ENCODE measurements at regions not wholly inside any gene's neighbourhood (a gene's known extent, or its start where the extent isn't known, plus 50 kb on each side); places are given as distances from the start of the nearest gene placed in this dataset.
"Not testable (repeated sequence)": the region's sequence is repeated elsewhere in the genome, so short reads cannot be mapped to it uniquely, and the experiment has no call there.

DNA sequence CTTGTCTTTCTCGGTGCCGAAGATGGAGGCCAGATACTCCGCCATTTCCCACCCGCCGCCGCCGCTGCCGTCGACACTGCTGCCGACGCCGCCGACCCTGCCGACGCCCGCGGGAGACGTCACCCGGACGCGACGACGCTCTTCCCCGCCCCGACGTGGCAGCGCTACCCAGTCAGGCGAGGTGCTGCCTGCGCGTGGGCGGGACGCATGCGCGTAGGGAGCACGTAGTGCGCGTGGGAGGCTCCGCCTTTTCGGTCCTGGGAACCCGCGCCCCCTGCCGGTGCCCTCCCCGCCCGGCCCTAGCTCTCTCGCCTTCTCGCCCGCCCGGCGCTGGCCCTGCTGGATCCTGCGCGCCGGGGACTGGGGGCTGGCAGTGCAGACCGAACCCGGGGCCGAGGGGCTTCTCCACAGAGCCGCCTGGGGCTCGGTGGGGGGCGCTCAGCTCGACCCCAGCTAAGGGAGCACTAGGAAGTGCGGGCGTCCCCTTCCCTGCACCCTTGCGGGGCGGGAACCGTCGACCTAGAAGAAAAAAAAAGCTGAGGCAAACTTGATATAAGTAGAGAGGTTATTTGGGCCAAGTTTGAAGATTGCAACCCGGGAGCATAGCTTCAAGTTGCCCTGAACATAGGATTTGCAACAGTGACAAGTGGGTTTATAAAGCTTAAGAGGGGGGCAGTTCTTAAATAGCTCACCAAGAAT, 4022.1 kb upstream of the TPTE start:
- DNase-seq (ENCODE audit: extremely low spot score in 2 of 2): not testable (repeated sequence)

DNA sequence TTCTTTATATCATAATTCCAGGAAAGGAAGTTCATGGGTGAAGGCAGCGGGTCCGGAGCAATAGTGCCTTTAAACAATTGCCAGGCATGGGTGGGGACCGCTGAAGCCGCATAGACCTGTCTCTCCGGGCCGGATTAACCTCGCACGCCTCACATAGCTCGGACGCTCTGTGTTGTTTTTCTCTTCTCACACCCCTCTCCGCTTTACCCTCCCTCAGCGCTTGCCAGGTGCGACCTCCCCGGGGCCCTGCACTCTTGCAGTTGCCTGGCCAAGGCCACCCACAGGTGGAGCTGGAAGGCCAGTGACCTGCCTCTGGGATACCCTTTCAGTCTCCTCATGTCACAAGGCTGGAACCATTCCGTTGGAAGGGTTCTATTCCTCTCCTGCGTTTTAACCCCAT, 4021.5 kb upstream of the TPTE start:
- H3K4me1 ChIP-seq; H3K27ac ChIP-seq; H3K36me3 ChIP-seq; H3K4me3 ChIP-seq; intact Hi-C loops (cut with DNase I); H3K9me3 ChIP-seq; DNase-seq (ENCODE audit: extremely low spot score in 2 of 2); H3K27me3 ChIP-seq: not testable (repeated sequence)

More for the DNA sequence above, 4022.1 kb upstream of the TPTE start:
- H3K9me3 ChIP-seq; H3K27me3 ChIP-seq; H3K36me3 ChIP-seq; H3K4me1 ChIP-seq; H3K27ac ChIP-seq; intact Hi-C loops (cut with DNase I): not testable (repeated sequence)
- H3K4me3 ChIP-seq: peak overlapping the region in 1 of 2 donors; percentile 42

DNA sequence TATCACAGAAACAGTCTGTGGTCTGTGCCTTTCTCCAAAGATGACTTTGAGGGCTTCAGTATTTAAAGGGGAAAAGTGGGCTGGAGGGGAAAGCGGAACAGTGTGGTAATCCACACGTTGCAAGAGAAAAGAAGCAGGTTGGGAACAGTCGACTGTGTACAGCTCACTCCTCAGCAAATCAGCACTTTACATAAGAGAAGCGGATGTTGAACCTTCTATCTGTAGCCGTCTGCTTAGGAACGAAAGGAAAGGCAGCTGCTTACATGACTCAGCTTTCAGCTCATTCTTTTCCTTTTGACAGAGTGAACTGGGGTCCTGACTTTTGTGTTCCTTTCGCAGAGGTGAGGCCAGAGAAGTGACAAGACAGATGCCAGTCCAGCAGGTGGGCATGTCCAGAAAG, 4020.7 kb upstream of the TPTE start:
- H3K36me3 ChIP-seq; H3K9me3 ChIP-seq; H3K4me3 ChIP-seq; H3K27ac ChIP-seq; intact Hi-C loops (cut with DNase I); DNase-seq (ENCODE audit: extremely low spot score in 2 of 2); H3K27me3 ChIP-seq; H3K4me1 ChIP-seq: not testable (repeated sequence)

DNA sequence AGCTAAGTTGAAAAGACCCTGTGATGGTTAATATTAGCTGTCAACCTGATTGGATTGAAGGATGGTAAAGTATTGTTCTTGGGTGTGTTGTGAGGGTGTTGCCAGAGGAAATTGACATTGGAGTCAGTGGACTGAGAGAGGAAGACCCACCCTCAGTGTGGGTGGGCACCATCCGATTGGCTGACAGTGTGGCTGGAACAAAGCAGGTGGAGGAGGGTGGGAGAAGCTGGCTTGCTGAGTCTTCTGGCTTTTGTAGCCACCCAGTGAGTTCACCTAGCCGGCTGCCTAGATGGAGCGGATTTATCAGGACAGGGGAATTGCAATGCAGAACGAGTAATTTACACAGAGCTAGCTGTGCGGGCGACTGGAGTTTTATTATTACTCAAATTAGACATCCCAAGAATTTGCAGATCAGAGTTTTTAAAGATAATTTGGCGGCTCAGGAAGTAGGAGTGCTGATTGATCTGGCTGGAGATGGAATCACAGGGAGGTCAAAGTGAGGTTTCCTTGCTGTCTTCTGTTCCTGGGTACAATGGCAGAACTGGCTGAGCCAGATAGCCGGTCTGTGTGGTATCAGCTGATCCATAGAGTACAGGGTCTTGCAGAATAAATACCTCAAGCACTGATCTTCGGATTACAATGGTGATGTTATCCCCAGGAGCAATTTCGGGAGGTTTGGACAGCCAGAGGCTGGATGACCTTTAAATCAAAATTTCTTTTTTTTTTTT, 4015.1 kb upstream of the TPTE start:
- H3K4me3 ChIP-seq; H3K9me3 ChIP-seq; H3K27me3 ChIP-seq; H3K4me1 ChIP-seq; H3K27ac ChIP-seq; intact Hi-C loops (cut with DNase I); H3K36me3 ChIP-seq; DNase-seq (ENCODE audit: extremely low spot score in 2 of 2): not testable (repeated sequence)

GRCh38 chr21:6507632-6508031, 4013.8 kb upstream of the TPTE start:
- H3K4me3 ChIP-seq; DNase-seq (ENCODE audit: extremely low spot score in 2 of 2); H3K4me1 ChIP-seq; H3K27me3 ChIP-seq; H3K36me3 ChIP-seq; H3K9me3 ChIP-seq; H3K27ac ChIP-seq; intact Hi-C loops (cut with DNase I): not testable (repeated sequence)

- DNase-seq (ENCODE audit: extremely low spot score in 2 of 2); H3K36me3 ChIP-seq; H3K9me3 ChIP-seq; H3K27me3 ChIP-seq; H3K4me3 ChIP-seq; H3K4me1 ChIP-seq; intact Hi-C loops (cut with DNase I); H3K27ac ChIP-seq: not testable (repeated sequence)
These were observed 3999.6 kb upstream of the TPTE start for GRCh38 chr21:6521777-6522176.

- H3K4me3 ChIP-seq; H3K27ac ChIP-seq; DNase-seq (ENCODE audit: extremely low spot score in 2 of 2); H3K36me3 ChIP-seq; H3K27me3 ChIP-seq; H3K9me3 ChIP-seq; H3K4me1 ChIP-seq; intact Hi-C loops (cut with DNase I): not testable (repeated sequence)
These were observed 3995.2 kb upstream of the TPTE start for GRCh38 chr21:6526213-6526612.

GRCh38 chr21:6530655-6531054, 3990.7 kb upstream of the TPTE start:
- H3K9me3 ChIP-seq; intact Hi-C loops (cut with DNase I); H3K27ac ChIP-seq; H3K36me3 ChIP-seq; DNase-seq (ENCODE audit: extremely low spot score in 2 of 2); H3K4me3 ChIP-seq; H3K27me3 ChIP-seq; H3K4me1 ChIP-seq: not testable (repeated sequence)

DNA sequence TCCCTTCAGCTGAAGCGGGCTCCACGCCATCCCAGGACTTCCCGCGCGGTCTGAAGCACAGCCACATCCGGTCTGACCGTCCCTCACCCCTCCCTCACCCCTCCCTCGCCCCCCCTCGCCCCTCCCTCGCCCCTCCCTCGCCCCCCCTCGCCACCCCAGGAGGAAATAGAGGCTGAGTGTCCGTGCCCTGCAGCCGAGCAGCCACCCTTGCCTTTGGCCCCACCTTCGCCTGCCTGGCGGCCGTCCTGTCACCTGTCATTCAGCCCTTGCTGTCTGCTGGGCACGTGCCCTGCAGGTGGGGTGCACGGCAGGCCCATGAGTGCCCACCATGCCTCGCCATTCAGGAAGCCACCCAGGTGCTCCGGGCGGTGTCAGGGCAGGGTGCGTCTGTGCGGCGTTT, 3988.1 kb upstream of the TPTE start:
- H3K4me1 ChIP-seq; DNase-seq (ENCODE audit: extremely low spot score in 2 of 2); intact Hi-C loops (cut with DNase I); H3K27me3 ChIP-seq; H3K27ac ChIP-seq; H3K4me3 ChIP-seq; H3K9me3 ChIP-seq; H3K36me3 ChIP-seq: not testable (repeated sequence)

DNA sequence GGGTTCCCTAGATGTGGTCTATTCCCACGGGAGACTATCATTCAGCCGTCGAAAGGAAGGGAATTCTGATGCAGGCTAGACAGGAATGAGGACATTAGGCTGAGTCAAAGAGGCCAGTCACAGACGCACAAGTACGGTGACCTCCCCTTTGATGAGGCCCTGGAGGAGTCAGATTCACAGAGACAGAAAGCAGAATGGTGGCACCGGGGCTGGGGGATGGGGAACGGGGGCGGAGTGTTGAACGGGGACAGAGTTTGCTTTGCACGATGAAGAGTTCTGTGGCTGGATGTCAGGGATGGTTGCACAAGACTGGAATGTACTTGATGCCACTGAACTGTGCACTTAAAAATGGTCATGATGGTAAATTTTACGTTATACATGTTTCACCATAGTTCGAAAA, 3983.1 kb upstream of the TPTE start:
- H3K27ac ChIP-seq; H3K36me3 ChIP-seq; H3K9me3 ChIP-seq; H3K27me3 ChIP-seq; H3K4me1 ChIP-seq; DNase-seq (ENCODE audit: extremely low spot score in 2 of 2); intact Hi-C loops (cut with DNase I); H3K4me3 ChIP-seq: not testable (repeated sequence)

GRCh38 chr21:6539688-6540087, 3981.7 kb upstream of the TPTE start:
- H3K4me1 ChIP-seq; H3K9me3 ChIP-seq; H3K36me3 ChIP-seq; H3K4me3 ChIP-seq; DNase-seq (ENCODE audit: extremely low spot score in 2 of 2); H3K27ac ChIP-seq; intact Hi-C loops (cut with DNase I); H3K27me3 ChIP-seq: not testable (repeated sequence)

DNA sequence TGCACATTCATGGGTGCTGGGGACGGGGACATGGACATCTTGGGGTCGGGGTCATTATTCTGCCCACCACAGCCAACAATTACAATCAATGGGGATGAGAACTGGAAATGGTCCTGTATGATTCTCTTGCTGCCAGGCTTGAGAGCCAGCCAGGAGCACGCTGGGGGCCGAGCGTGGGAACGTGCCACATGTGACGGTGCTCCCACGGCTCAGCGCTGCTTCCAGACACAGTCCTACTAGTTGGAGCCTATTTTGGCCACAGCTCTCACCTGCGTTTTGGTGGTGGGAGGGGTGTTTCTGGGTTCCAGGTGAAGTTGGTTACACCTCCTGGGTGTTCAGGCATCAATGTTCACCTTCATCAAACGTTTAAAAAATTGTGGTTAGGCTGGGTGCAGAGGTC, 3980.3 kb upstream of the TPTE start:
- H3K36me3 ChIP-seq; DNase-seq (ENCODE audit: extremely low spot score in 2 of 2); H3K4me1 ChIP-seq; H3K4me3 ChIP-seq; H3K27ac ChIP-seq; intact Hi-C loops (cut with DNase I); H3K9me3 ChIP-seq; H3K27me3 ChIP-seq: not testable (repeated sequence)

GRCh38 chr21:6545288-6545687, 3976.1 kb upstream of the TPTE start:
- H3K36me3 ChIP-seq; H3K27me3 ChIP-seq; H3K4me1 ChIP-seq; H3K27ac ChIP-seq; H3K4me3 ChIP-seq; DNase-seq (ENCODE audit: extremely low spot score in 2 of 2); intact Hi-C loops (cut with DNase I); H3K9me3 ChIP-seq: not testable (repeated sequence)

DNA sequence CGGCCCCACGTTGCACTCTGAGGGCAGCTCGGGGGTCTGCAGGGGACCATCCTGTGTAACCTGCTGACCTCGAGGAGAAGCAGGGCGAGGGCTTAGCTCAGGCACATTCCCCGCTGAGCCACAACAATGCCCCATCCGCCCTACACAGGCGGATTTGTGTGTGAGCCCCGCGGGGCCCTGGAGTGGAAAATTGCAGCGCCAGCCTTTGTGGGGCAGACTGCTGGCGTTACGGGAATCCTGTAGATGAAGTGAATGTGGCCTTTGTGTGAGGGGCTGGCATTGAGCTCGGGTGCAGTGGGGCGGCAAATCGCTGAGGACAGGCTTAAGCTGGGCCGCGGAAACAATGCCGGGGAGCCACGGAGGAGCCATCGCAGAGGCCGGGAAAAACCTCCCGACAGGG, 3970.3 kb upstream of the TPTE start:
- H3K4me1 ChIP-seq; H3K36me3 ChIP-seq; H3K9me3 ChIP-seq; H3K4me3 ChIP-seq; H3K27ac ChIP-seq; H3K27me3 ChIP-seq; intact Hi-C loops (cut with DNase I); DNase-seq (ENCODE audit: extremely low spot score in 2 of 2): not testable (repeated sequence)

All from vagina (tissue), 2 donors.